ENCODE measurements at regions not wholly inside any gene's neighbourhood (a gene's known extent, or its start where the extent isn't known, plus 50 kb on each side); places are given as distances from the start of the nearest gene placed in this dataset.

- TF ChIP-seq CTCF (IDR thresholded peaks at IDR 0.05) = no peak
These were observed 172.9 kb upstream of the IL12B start for GRCh38 chr5:159503236-159503635.

- TF ChIP-seq CTCF (IDR thresholded peaks at IDR 0.05) = no peak
These were observed 174.0 kb upstream of the IL12B start for GRCh38 chr5:159504106-159504856.

- no peak for TF ChIP-seq CTCF (IDR thresholded peaks at IDR 0.05)
These were observed 174.6 kb upstream of the IL12B start for GRCh38 chr5:159504857-159505304.

GRCh38 chr5:159507055-159507454 is 176.8 kb upstream of the IL12B start:
- TF ChIP-seq CTCF (IDR thresholded peaks at IDR 0.05) = no peak

GRCh38 chr5:159507661-159508060 is 177.4 kb upstream of the IL12B start:
- TF ChIP-seq CTCF (IDR thresholded peaks at IDR 0.05) = no peak

- no peak for TF ChIP-seq CTCF (IDR thresholded peaks at IDR 0.05)
These were observed 178.1 kb upstream of the IL12B start for GRCh38 chr5:159508344-159508743.

- TF ChIP-seq CTCF (IDR thresholded peaks at IDR 0.05) = no peak
These were observed 178.8 kb upstream of the IL12B start for GRCh38 chr5:159509002-159509660.

All from LNCAP (cell line).